ENCODE measurements at regions not wholly inside any gene's neighbourhood (a gene's known extent, or its start where the extent isn't known, plus 50 kb on each side); places are given as distances from the start of the nearest gene placed in this dataset.

DNA sequence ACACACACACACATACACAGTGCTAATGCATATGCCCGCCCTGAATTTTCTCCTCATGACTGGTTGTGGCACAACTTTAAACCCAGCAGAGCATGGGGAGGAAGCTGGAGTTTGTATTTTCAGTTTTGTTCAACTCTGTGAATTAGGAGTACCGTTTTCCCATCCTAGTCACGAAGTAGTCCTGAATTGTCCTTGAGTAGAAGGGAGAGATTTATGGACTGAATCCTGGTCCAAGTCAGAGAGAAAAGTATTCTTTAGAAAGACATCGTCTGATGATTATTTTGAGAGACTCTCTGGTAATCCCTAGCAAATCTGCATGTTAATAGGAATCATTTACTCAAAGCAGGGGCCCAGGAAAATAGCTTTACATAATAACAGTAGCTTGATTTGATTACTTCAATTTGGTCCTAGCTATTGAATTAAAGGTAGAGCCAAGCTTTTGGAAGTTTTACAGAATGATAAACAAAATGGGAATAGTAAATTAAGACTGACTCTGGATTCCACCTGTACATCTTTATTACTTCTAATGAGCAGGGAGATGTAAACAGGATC is 60.5 kb upstream of the OLIG2 start (continued):
- TF ChIP-seq HDAC2 (IDR thresholded peaks at IDR 0.05; ENCODE audit: borderline replicate concordance in 1 of 2, low read depth in 2 of 2, low read length in 2 of 2) = no peak
- no peak for TF ChIP-seq TAF1 (IDR thresholded peaks at IDR 0.05; ENCODE audit: low read depth, low read length)
- no peak for TF ChIP-seq CHD1 (IDR thresholded peaks at IDR 0.05; ENCODE audit: low read depth, low read length)
- no peak for TF ChIP-seq SRF (IDR thresholded peaks at IDR 0.05; ENCODE audit: low read depth, low read length)
- no peak for TF ChIP-seq SP1 (IDR thresholded peaks at IDR 0.05; ENCODE audit: low read depth, low read length)
- TF ChIP-seq POU5F1 (IDR thresholded peaks at IDR 0.05; ENCODE audit: low read depth, low read length) = no peak
